HG03045 (cell line): ENCODE measurements at regions not wholly inside any gene's neighbourhood (a gene's known extent, or its start where the extent isn't known, plus 50 kb on each side); places are given as distances from the start of the nearest gene placed in this dataset.
"Not testable (repeated sequence)": the region's sequence is repeated elsewhere in the genome, so short reads cannot be mapped to it uniquely, and the experiment has no call there.

ENCODE experiments used
- ATAC-seq: cut with Tn5 transposase; IDR thresholded peaks from one replicate; pipeline ENCODE4 v1.9.1; 2021; ENCODE audit warnings: mild to moderate bottlenecking, moderate library complexity; ENCODE audit not compliant: unreplicated experiment

- ATAC-seq: no peak
These were observed 380.3 kb upstream of the SEMA3C start for GRCh38 chr7:81298951-81299666.

- no peak for ATAC-seq
These were observed 378.5 kb upstream of the SEMA3C start for GRCh38 chr7:81297317-81297716.

GRCh38 chr7:81296726-81297125 is 377.9 kb upstream of the SEMA3C start:
- no peak for ATAC-seq

- ATAC-seq: no peak
These were observed 376.2 kb upstream of the SEMA3C start for GRCh38 chr7:81294897-81295515.

GRCh38 chr7:81293806-81294205 is 375.0 kb upstream of the SEMA3C start:
- ATAC-seq: no peak

GRCh38 chr7:81286754-81287153 is 367.9 kb upstream of the SEMA3C start:
- ATAC-seq: not testable (repeated sequence)

- ATAC-seq: no peak
These were observed 366.5 kb upstream of the SEMA3C start for GRCh38 chr7:81285142-81285871.

GRCh38 chr7:81284576-81284975 is 365.7 kb upstream of the SEMA3C start:
- no peak for ATAC-seq

- ATAC-seq: no peak
These were observed 361.7 kb upstream of the SEMA3C start for GRCh38 chr7:81280531-81280930.

- ATAC-seq: no peak
These were observed 358.8 kb upstream of the SEMA3C start for GRCh38 chr7:81277691-81278090.

GRCh38 chr7:81273601-81274397 is 354.9 kb upstream of the SEMA3C start:
- ATAC-seq: no peak

- ATAC-seq: no peak
These were observed 353.3 kb upstream of the SEMA3C start for GRCh38 chr7:81272176-81272575.

- no peak for ATAC-seq
These were observed 349.7 kb upstream of the SEMA3C start for GRCh38 chr7:81268551-81268950.

GRCh38 chr7:81267508-81267907 is 348.7 kb upstream of the SEMA3C start:
- no peak for ATAC-seq

- no peak for ATAC-seq
These were observed 345.3 kb upstream of the SEMA3C start for GRCh38 chr7:81264116-81264515.

GRCh38 chr7:81260152-81260551 is 341.3 kb upstream of the SEMA3C start:
- ATAC-seq: no peak

- no peak for ATAC-seq
These were observed 338.1 kb upstream of the SEMA3C start for GRCh38 chr7:81256991-81257390.

- ATAC-seq: no peak
These were observed 329.6 kb upstream of the SEMA3C start for GRCh38 chr7:81248420-81248819.

GRCh38 chr7:81247364-81247763 is 328.5 kb upstream of the SEMA3C start:
- not testable (repeated sequence) for ATAC-seq

- ATAC-seq: no peak
These were observed 326.5 kb upstream of the SEMA3C start for GRCh38 chr7:81245353-81245752.

- no peak for ATAC-seq
These were observed 325.4 kb upstream of the SEMA3C start for GRCh38 chr7:81244224-81244623.
